Endothelial cell of umbilical vein (primary cell): ENCODE measurements at regions not wholly inside any gene's neighbourhood (a gene's known extent, or its start where the extent isn't known, plus 50 kb on each side); places are given as distances from the start of the nearest gene placed in this dataset.

Experiments used
- BruUV-seq: library from RNA; stranded (reverse); fragments of 400-500 nt; replicated peaks from 2 replicates; lab custom pipeline; 2021; lab: Mats Ljungman, UMichigan
- CTCF ChIA-PET: fragments of 300-600, 350-600 bp; sonication (Branson Sonifier 250); formaldehyde crosslinking; loops from one replicate; lab custom pipeline; 2021; ENCODE audit warnings: antibody characterized with exemption, inconsistent platforms; lab: Charles Lee
- POLR2A ChIA-PET: fragments of 300-600, 350-600 bp; sonication (Branson Sonifier 250); formaldehyde crosslinking; loops from one replicate; lab custom pipeline; 2021; ENCODE audit warnings: antibody characterized with exemption, inconsistent platforms; lab: Charles Lee
- DNase-seq: peaks from one replicate; pipeline ENCODE4 v3.0.0-alpha.2; 2011; ENCODE audit warnings: low read depth, low spot score
- FAIRE-seq: peaks from 2 replicates; lab custom pipeline; 2011; peaks lifted over from hg19 to GRCh38; lab: Jason Lieb, UNC
- H2AFZ ChIP-seq: 2 replicates; pipeline ENCODE4 v1.6.0; 2012; ENCODE audit warnings: low read depth, low read length, control low read depth, inconsistent platforms
- H3K27ac ChIP-seq: 2 replicates; pipeline ENCODE4 v1.5.1; 2011; ENCODE audit warnings: low read depth, mild to moderate bottlenecking, control low read depth, low read length, moderate library complexity; ENCODE audit not compliant: insufficient read depth
- H3K27me3 ChIP-seq, 2 experiments: 2 replicates each; pipeline versions ENCODE4 v1.6.0 to v1.6.1; 2011; ENCODE audit warnings: low read length in 2 of 2, mixed read lengths in 1 of 2; ENCODE audit not compliant: control insufficient read depth in 2 of 2, insufficient read depth in 2 of 2
- H3K36me3 ChIP-seq, 2 experiments: 2 replicates in 1 of 2; 3 replicates in 1 of 2; pipeline ENCODE4 v1.5.1; 2011; ENCODE audit warnings: low read length in 2 of 2, mild to moderate bottlenecking in 1 of 2, moderate library complexity in 1 of 2; ENCODE audit not compliant: control insufficient read depth in 2 of 2, insufficient read depth in 2 of 2; ENCODE audit errors: extremely low read depth in 1 of 2
- H3K4me1 ChIP-seq: 3 replicates; pipeline ENCODE4 v1.5.1; 2011; ENCODE audit warnings: mild to moderate bottlenecking, low read length; ENCODE audit not compliant: control insufficient read depth, insufficient read depth; ENCODE audit errors: extremely low read depth
- H3K4me2 ChIP-seq: 2 replicates; pipeline ENCODE4 v1.6.1; 2011; ENCODE audit warnings: low read length, control low read depth, mixed read lengths; ENCODE audit not compliant: insufficient read depth
- H3K4me3 ChIP-seq, 3 experiments: fragments of 200-600 bp in 1 of 3; sonication (generic), shearing (Covaris generic) in 1 of 3; replicated peaks in 1 of 3; 2 replicates each; pipeline ENCODE4 v1.5.1; 2011 to 2016; ENCODE audit warnings: control low read depth in 3 of 3, low read length in 3 of 3, mild to moderate bottlenecking in 2 of 3, inconsistent platforms in 1 of 3, low read depth in 1 of 3, moderate library complexity in 1 of 3; ENCODE audit not compliant: insufficient read depth in 1 of 3
- H3K79me2 ChIP-seq: 2 replicates; pipeline ENCODE4 v1.6.0; 2012; ENCODE audit warnings: low read length, inconsistent platforms; ENCODE audit not compliant: control insufficient read depth, insufficient read depth
- H3K9ac ChIP-seq: replicated peaks from 2 replicates; pipeline ENCODE3; 2011; ENCODE audit warnings: low read length, control low read depth; ENCODE audit not compliant: insufficient read depth; ENCODE audit errors: extremely low read depth
- H3K9me1 ChIP-seq: replicated peaks from 3 replicates; pipeline ENCODE4 v1.6.0; 2011; ENCODE audit warnings: mild to moderate bottlenecking, low read length; ENCODE audit not compliant: control insufficient read depth, insufficient read depth; ENCODE audit errors: extremely low read depth
- H3K9me3 ChIP-seq: replicated peaks from 2 replicates; pipeline ENCODE4 v1.5.1; 2012; ENCODE audit warnings: low read length, inconsistent platforms; ENCODE audit not compliant: control insufficient read depth, insufficient read depth
- H4K20me1 ChIP-seq: replicated peaks from 2 replicates; pipeline ENCODE3; 2011; ENCODE audit warnings: mild to moderate bottlenecking, low read length; ENCODE audit not compliant: control insufficient read depth, insufficient read depth; ENCODE audit errors: extremely low read depth
- EZH2 ChIP-seq: IDR thresholded peaks from 2 replicates; pipeline ENCODE4 v1.6.1; 2012; ENCODE audit warnings: borderline replicate concordance, low read depth, mild to moderate bottlenecking, moderate library complexity, low read length, inconsistent platforms; ENCODE audit not compliant: severe bottlenecking
- FOS ChIP-seq: IDR thresholded peaks from 2 replicates; pipeline ENCODE4 v1.6.1; 2011; ENCODE audit warnings: mild to moderate bottlenecking, low read length, moderate library complexity, borderline replicate concordance; ENCODE audit not compliant: insufficient read depth
- GATA2 ChIP-seq: IDR thresholded peaks from 2 replicates; pipeline ENCODE4 v1.7.0; 2011; ENCODE audit warnings: low read depth, mild to moderate bottlenecking, moderate library complexity, mixed read lengths, low read length; ENCODE audit not compliant: insufficient read length, insufficient read depth
- JUN ChIP-seq: IDR thresholded peaks from 2 replicates; pipeline ENCODE4 v1.6.1; 2011; ENCODE audit warnings: borderline replicate concordance, low read depth; ENCODE audit not compliant: insufficient read length, insufficient read depth
- MAX ChIP-seq: IDR thresholded peaks from 2 replicates; pipeline ENCODE4 v1.6.1; 2011; ENCODE audit not compliant: insufficient read depth, insufficient read length
- MYC ChIP-seq: IDR thresholded peaks from one replicate; pipeline ENCODE4 v1.6.1; 2011; ENCODE audit warnings: mild to moderate bottlenecking, low read depth, low read length
- POLR2A ChIP-seq: IDR thresholded peaks from 2 replicates; pipeline ENCODE4 v1.6.1; 2012; ENCODE audit warnings: low read depth, mild to moderate bottlenecking, control low read depth, low read length
- POLR2AphosphoS5 ChIP-seq: IDR thresholded peaks from 2 replicates; pipeline ENCODE4 v1.6.1; 2012; ENCODE audit warnings: low read depth, mild to moderate bottlenecking, control low read depth, low read length, moderate library complexity; ENCODE audit not compliant: insufficient read depth
- dilution Hi-C: fragments of 300-500 bp; cut with MboI; formaldehyde crosslinking; loops from one replicate; pipeline ENCODE4 v1.15.0; 2019; ENCODE audit warnings: low sequenced_read_pairs; ENCODE audit not compliant: extremely low pct_ligation_motif_present
- intact Hi-C: fragments of 100-400 bp; cut with micrococcal nuclease; formaldehyde crosslinking; loops from one replicate; pipeline ENCODE4 v1.10.0; 2022
- TF ChIP-seq, protein P1 (sequence below), 2 donors: IDR thresholded peaks; 1 replicate in 1 of 2; 2 replicates in 1 of 2; pipeline ENCODE4 v1.5.1; 2011; ENCODE audit warnings: low read length in 2 of 2, mild to moderate bottlenecking in 2 of 2, moderate library complexity in 2 of 2, control low read depth in 1 of 2, inconsistent platforms in 1 of 2, low read depth in 1 of 2; ENCODE audit not compliant: insufficient read depth in 1 of 2; ENCODE audit errors: extremely low read depth in 1 of 2

DNA sequence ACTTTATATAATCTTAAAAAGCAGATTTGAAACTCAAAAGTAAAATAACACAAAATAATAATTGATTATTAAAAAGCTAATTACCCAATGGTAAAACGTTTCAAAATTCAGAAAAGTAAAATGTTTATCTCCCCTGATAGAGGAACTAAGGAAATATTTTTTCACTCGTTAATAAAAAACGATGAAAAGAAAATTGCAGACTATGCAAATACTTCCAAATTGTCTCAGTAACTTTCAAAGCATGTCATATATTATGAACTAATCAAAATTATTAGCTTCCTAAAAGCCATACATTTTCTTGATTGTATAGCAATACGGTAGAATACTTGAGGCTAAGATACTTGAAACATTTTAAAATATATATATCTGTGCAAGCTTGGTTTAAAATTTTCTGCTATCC, 366.3 kb downstream of the TLL1 start:
- TF ChIP-seq POLR2A (no peak), GATA2 (no peak), FOS (no peak), MAX (no peak), EZH2 (no peak), JUN (no peak), POLR2AphosphoS5 (no peak), MYC (no peak)
- TF ChIP-seq, protein P1, sequence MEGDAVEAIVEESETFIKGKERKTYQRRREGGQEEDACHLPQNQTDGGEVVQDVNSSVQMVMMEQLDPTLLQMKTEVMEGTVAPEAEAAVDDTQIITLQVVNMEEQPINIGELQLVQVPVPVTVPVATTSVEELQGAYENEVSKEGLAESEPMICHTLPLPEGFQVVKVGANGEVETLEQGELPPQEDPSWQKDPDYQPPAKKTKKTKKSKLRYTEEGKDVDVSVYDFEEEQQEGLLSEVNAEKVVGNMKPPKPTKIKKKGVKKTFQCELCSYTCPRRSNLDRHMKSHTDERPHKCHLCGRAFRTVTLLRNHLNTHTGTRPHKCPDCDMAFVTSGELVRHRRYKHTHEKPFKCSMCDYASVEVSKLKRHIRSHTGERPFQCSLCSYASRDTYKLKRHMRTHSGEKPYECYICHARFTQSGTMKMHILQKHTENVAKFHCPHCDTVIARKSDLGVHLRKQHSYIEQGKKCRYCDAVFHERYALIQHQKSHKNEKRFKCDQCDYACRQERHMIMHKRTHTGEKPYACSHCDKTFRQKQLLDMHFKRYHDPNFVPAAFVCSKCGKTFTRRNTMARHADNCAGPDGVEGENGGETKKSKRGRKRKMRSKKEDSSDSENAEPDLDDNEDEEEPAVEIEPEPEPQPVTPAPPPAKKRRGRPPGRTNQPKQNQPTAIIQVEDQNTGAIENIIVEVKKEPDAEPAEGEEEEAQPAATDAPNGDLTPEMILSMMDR (IDR thresholded peaks at IDR 0.05; ENCODE audit: extremely low read depth in 1 of 2, insufficient read depth in 1 of 2, low read depth in 1 of 2, low read length in 2 of 2), result no peak
- no peak overlapping the region for H3K4me3 ChIP-seq
- no peak overlapping the region for H3K9ac ChIP-seq
- no peak overlapping the region for H3K4me2 ChIP-seq
- no peak overlapping the region for H3K27ac ChIP-seq
- H3K79me2 ChIP-seq, result no peaks in the 10 kb centered on the region
- ChIA-PET CTCF (interaction anchor here (1.3 kb wide), 1 partner anchor 73 kb away, joined by 6 read pairs; no protein-coding TSS in a partner anchor), POLR2A (no interaction called here)
- FAIRE-seq (no peak), DNase-seq (no peak)
- H3K36me3 ChIP-seq, result no peaks in the 10 kb centered on the region
- no peaks in the 10 kb centered on the region for H3K27me3 ChIP-seq
- H2AFZ ChIP-seq, result no peak overlapping the region
- no peaks in the 10 kb centered on the region for H3K9me1 ChIP-seq
- H3K4me1 ChIP-seq, result no peaks in the 10 kb centered on the region
- no peaks in the 10 kb centered on the region for H3K9me3 ChIP-seq
- H4K20me1 ChIP-seq, result no peaks in the 10 kb centered on the region
- intact Hi-C loops, result no loop called here
- no TSS peak for BruUV-seq
- dilution Hi-C loops, result no loop called here
